Inflammatory macrophage treated with lipopolysaccharide for 1 hour (primary cell): ENCODE measurements at regions not wholly inside any gene's neighbourhood (a gene's known extent, or its start where the extent isn't known, plus 50 kb on each side); places are given as distances from the start of the nearest gene placed in this dataset.

ENCODE experiments used
- DNase-seq, 2 donors: peaks; one replicate each; pipeline ENCODE4 v3.0.0-alpha.2; 2020 to 2022

DNA sequence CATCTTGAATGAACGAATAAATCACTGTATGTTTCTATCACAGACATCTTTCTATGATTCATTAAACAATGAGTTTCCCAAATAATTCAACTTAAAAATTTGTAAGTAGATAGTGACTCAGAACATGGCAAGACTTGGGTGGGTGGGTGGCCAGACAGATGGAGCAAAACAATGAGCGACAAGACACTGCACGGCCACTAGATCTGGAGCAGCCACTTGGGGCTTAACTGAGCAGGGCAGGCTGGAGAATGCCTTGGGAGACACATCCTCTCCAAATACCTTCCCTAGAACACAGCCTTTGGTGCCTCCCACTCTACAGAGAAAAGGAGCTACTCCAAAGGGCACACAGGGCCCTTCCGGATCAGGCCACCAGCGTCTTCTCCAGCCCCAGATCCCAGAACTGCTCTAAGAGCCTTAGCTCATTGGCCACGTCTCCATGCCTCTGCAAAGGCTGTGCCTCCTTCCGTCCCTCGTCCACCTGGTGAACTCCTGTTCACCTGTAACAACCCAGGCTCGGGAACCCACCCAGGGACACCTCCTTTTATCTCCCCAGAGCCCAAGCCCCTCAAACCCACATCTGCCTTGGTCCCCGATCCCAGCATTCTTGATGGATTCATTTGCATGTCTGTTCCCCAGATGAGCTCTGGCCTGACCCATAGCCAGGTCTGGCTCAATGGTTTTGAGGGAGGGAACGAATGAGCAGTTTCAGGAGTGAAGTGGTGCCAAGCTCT lies 134.9 kb upstream of the IQSEC1 start:
- no peak for DNase-seq

DNA sequence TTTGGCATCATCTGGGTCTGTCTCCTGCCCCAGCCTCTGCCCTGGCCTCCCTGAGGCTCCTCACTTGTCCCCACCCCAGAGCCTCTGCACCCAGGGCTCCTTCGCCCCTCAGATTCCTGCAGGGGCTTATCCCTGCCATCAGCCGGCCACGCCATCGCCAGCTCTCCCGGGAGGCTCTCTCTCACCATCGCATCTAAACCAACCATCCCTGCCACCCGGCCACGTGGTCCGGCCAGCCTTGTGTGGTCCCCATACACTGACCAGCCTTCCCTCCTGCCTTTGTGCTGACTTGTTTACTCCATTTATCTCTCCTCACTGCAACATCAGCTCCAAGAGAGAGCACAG lies 134.3 kb upstream of the IQSEC1 start:
- DNase-seq = no peak

DNA sequence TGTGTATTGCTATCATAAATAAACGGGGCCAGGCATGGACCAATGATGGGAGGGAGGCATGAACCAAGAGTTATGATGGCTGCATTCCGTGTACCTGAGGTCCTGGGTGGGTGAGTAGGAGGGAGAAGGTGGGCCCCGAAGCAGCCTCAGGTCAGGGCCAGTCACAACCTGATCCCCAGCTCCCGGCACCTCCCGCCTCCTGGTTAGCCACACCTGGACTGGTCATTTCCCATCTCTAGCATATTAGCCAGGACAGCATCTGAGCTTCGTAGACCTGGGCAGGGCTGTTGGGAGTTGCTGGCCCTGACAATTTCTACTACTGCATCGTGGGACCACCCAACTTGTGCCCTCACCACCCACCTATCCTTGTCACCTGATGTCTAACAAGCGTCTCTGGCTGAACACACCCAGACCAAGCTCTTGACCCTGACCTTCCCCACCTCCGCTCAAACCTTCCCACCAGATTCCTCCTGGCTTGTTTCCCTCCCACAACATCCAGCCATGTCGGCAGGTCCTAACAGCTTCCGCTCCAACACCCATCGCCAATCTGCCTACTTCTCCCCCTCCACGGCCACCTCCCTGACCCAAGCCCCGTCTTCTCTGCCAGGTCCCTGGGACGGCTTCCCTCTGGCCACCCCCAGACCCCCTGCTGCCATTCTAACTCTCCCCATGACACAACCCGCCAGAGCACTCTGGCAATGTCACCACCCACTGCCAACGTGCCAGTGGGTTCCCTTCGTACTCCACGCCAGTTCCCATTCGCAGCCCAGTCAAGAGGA lies 133.8 kb upstream of the IQSEC1 start:
- DNase-seq = no peak

DNA sequence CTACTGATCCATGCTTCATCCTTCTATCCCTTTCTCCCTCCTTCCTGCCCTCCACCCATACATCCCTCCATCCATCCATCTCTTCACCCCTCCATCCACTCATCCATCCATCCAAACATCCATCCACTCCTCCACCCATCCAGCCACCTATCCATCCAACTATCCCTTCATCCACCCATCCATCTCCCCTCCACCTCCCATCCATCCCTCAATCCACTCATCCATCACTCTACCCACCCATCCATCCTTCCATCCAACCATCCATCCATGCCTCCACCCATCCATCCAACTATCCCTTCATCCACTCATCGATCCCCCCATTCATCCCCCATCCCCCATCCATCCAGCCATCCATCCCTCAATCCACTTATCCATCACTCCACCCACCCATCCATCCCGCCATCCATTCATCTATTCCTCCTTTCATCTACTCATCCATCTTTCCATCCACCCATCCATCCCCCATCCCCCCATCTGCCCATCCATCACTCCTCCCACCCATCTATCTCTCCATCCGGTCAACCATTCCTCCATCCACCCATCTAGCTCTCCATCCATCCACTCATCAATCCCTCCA lies 132.4 kb upstream of the IQSEC1 start:
- no peak for DNase-seq

DNA sequence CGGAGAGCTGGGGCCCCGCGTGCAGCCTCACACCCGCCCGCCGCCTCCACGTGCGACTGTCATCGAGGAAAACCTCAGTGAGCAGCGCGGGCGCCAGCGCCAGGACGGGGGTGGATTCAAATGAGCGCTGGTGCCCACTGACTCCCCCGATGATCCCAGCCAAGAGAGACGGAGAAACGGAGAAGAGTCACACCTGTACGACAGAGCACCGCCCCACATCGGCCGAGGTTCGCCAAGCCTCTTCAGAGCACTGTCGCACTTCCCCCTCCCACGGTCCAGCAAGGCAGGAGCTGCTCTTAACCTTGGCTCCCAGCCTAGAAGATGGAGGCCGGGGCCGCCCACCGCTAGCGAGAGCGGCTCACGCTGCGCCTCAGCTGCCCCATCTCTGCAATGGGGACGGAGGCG lies 130.9 kb upstream of the IQSEC1 start:
- no peak for DNase-seq

DNA sequence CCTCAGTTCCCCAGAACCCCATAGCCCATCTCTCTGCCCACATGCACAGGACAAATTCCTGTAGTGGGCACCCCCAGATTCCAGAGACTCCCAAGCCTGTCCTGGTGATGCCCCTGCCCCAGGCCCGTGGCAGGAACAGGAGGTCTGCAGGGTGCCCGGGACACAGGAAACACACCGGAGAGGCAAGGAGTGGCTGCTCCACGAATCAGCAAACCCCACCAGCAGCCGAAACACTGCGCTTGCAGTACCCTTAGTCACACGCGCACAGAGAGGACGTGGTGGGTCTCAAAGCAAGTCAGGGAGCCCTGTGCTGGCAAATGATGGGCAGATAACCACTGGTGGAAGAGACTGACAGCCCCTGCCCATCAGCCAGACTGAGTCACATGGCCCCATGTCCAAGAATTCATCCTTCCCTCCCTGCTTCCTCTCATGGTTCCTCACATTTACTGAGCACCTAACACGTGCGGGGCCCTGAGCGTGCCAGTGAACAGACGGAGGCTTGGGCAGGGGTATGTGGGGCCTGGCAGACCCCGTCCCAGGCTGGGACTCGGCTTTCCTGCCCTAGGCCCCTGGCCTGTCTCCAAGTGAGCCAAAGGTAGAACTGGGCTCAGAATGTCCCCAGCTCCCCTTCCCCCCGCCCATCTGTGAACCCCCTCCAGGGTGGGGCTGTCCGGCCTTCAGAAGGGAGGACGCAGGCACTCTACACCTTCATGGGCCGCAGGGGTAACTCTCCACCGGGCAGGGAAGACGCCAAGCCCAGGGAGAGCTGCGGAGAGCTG lies 130.4 kb upstream of the IQSEC1 start:
- DNase-seq = no peak

DNA sequence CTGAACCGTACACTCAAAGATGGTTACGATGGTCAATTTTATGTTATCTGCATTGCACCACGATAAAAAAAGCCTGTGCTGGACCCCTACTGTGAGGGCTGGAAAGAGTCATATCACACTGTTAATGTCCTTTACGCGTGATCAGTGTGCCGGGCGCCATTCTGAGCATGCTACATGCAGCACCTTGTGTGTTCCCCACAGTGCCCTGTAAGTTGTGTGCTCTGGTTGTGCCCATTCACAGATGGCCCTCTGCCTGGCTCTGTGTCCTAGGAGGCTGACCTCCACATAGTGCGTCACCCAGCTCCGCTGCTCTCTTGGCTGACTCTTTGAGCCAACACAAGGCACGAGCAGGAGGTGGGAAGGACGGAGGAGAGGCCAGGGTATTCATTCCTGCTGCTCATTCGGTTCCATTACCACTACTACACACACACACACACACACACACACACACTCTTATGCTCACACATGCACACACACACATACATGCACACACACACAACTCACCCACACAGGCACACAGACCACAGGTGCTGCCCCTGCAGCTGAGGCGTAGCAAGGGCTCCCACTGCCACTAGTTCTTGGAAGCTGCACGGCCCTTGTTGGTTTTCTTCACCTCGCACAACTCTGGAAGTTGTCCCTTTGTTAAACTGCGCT lies 129.6 kb upstream of the IQSEC1 start:
- no peak for DNase-seq

DNA sequence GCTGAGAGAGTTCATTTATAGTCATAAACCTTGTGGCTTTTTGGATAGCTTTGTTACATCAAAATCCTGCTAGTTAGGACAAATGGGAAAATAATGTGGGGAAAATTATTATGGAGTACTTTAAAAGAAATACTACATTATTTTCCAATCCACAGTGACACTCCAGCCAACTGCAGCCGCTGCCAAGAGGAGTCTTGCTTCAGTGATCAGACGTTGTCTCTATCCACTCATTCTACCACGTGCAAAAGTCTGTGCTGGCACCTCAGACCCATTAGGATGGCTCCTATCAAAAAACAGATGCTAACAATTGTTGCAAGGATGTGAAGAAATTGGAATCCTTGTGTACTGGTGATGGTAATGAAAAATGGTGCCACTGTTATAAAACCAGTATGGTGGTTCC lies 128.6 kb upstream of the IQSEC1 start:
- DNase-seq = no peak

DNA sequence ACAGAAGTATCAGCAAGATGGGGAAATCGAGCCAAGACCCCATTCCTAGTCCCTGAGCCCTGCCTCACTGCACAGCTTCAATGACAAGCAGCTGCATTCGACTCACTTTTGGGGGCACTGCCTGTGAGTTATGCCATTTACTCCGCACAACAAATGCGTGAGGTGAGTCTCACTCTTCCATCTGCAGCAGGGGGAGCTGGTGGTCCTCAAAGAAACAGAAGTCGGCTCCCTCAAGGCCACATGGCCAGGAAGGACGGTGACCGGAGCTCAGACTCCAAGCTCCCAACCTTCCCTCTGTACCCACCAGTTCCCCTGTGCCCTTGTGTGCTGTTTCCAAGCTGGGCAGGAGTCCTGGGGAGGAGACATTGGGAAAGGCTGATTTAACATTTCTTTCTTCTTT lies 127.7 kb upstream of the IQSEC1 start:
- no peak for DNase-seq

DNA sequence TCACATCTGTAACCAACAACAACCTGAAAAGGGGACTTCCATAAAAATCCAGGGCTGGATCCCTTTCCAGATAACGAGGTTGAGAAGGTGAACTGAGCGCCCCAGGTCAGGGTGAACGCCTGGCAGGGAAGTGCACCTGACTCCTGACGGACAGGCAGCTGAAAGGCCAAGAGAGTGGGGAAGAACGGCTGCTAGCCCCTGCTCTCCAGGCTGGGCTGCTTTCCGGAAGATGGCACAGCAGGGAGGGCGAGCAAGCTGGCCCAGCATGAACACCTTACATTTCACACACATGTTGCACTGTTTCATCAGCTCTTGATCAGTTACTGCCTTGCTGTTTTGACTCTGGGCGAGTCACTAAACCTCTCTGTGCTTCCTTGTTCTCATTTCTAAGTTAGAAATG lies 127.2 kb upstream of the IQSEC1 start:
- DNase-seq = no peak

DNA sequence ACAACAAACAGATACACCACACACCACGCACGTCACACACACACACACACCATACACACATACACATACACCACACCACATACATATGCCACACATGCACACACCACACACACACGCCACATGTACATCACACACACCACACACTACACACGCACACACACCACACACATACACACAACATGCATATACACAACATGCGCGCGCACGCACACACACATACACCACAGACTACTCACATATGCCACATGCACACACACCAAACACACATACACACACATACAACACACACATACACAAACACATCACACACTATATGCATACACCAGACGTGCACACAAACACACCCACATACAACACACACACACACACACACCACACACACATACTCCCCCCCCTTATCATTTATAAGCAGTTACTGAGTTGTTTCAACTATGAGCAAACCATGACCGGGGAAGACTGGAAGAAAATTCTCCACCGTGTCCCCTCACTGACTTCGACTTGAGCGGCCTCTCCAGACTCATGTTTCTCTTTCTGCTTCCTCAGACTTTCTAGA lies 126.7 kb upstream of the IQSEC1 start:
- no peak for DNase-seq

DNA sequence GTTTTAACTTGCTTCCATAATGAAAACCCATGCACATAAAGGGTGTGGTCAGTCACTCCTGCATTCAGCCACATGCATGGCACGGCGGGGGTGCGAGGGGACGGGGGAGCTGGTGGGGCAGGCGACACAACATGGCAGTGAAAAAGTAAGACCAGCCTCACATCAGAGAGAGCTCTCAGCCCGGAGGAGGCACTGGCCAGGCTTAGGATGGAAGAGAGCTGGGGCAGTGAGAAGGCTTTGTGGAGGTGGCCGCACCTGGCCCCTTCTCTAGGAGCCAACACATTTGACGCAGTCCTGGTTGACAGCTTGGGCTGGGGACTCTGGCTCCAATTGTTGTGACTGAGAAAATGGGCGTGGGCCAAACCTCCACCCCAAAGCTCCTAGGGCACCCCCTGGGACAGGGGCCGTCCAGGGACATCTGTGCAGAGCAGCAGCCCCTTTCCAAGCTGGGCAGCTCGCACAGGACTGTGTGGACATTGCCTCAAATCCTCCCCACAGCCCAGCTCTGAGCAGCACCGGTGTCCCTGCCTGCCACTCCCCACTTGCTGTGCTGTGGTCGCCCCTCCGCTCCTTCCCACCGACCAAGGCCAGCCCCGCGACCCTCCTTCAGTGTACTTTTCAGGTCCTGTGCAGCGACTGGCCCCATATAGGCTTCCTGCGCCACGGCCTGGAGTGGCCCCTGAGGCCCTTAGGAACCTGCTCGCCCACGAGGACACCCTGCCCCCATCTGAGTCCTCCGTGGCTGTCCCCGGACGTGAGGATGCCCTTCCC lies 126.0 kb upstream of the IQSEC1 start:
- no peak for DNase-seq

DNA sequence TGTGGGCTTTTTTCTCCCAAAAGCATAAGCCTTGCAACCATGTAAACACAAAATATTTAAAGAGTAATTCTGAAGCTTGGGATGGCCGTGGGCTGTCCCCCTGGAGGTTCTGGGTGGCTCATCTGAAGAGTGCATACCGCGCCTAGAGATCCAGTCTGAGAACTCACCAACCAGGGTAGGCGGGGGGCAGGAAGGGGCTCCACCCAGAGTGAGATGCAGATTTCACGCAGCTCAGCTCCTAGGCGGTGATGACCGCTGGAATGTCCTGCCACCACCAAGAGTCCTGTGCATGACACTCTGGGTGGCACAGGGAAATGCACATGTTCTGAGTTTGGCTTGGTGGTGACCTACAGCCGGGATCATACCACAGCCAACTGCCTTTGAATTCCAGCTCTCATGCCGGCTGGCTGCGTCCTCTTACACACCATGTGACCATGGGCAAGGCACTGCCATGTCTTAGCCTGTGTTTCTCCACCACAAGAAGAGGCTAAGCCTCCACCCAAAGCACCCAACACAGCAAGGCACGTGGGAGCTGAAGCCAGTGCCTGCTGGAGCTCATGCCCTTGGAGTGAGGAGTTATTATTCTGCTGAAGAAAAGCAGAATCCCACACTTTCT lies 125.1 kb upstream of the IQSEC1 start:
- DNase-seq = no peak

DNA sequence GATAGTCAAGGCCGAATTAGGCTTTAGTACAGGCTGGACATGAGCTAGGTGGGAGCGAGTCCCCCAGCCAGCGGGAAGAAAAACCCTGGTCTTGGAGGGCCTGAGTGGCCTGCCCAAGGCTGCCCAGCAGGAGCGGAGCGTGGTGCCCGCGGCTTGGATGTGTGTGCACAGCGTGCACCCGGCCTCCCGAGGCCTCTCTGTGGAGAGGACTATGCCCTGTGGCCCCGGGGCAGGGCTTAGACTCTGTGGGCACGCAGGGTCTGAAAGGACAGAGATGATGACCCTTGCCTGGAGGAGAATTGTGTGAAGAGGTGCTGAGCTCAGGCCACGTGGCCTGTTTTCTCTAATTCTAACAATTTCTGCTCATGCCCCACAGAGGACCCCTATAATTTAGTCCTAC lies 124.6 kb upstream of the IQSEC1 start:
- DNase-seq = no peak

DNA sequence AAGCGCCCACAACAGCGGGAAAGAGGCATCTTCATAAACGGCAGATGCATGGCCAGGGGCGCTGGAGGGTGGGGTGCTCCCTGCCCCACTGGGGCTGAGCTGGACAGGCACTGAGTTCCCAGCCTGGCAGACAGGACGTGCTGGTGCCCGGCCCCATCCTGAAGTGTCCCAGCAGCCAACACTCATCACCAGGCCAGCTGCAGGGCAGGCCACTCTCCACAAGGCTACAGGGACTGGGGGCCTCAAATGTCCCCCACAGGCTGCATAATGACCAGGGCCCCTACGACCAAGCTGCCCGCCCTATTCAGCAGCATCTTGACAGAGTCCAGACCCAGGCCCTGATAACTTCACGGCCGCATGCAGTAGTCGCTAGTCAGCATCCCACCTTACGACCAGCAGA lies 124.1 kb upstream of the IQSEC1 start:
- DNase-seq = no peak

DNA sequence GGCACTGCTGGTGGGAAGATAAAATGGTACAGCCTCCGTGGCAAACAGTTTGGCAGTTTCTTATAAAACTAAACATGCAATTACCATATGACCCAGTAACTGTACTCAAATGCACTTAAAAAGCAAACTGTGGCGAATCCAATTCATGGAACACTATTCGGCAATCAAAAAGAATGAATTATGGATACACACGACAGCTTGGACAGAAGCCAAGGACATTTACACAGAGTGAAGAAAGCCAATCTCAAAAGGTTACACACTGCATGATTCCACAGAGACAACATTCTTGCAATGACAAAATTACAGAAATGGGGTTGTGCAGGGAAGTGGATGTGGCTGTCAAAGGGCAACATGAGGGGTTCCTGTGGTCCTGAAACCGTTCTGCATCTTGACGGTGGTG lies 122.1 kb upstream of the IQSEC1 start:
- DNase-seq = no peak

DNA sequence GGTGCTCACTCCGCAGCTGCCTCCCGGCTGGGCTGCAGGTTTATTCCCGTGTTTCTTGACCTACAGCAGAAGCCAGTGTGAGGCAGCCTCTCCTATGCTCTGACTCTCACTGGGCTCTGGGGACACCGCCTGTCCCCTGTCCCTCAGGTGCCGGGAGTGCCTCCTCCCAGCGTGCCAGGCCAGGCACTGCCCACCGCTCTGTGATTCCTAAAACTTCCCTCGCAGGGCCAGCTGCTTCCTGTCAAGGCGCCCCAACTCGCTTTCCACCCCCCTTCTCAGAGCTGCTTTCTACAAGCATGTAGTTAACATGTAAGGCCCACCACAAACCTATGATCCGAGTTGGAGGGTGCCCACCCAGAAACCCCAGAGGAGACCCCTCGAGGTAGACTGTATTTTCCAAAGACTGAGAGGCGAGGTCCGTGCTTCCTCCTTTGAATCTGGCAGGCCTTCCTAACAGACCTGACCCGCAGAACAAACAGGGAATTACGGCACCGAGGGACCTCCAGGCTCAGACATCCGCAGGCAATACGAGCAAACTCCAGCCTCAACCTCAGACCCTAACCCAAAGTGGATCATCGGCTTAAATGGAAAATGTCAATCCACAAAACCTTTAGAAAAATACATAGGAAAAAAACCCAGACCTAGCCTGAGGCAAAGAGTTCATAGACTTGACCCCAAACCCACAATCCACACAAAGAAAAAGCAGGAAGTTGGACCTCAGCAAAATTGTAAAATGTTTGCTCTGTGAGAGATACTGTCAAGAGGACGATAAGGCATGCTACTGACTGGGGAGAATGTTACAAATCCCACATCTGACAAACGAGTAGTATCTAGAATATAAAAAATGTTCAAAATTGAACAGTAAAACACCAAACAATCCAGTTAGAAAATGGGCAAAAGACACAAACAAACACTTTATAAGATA lies 121.3 kb upstream of the IQSEC1 start:
- DNase-seq = no peak

DNA sequence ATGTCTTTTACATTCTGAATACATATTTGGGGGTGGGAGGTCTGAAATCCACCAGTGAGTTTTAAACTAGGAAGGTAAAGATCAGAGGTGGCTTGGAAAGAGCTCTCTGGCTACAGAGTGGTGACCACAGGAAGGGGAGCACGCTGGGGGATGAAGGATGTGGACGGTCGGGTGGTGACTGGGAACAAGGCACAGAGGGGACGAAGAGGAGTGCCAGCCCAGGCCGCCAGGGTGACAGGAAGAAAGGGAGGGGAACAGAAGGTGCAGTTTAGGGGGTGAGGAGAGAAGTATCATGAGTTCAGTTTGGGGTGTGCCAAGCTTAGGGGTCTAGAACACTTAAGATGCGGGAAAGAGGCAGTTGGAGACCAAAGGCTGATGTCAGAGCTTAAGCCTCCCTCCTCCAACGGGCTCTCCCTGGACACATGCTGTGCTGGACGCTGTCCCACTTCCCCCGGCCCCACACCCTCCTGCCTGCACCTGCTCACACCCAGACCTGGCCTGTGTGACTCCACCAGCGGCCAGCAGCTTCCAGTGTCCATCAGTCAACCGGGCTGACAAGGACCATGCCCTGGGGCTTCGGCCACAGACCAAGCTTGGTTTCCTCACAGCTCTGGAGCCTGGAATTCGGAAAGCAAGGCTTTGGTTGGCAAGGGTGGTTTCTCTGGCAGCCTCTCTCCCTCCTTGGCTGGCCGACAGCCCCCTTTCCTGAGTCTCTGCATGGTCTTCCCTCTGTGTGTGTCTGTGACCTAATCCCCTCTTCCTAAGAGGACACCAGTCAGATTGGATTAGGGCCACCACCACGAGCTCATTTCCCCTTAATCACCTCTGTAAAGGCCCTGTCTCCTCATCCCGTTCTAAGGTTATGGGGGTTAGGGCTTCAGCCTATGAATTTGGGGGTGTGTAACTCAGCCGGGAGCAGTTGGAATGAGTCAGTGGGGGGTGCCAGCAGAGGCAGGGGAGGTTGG lies 120.4 kb upstream of the IQSEC1 start:
- no peak for DNase-seq
